HPDE6-E6E7 (cell line): ENCODE measurements at regions not wholly inside any gene's neighbourhood (a gene's known extent, or its start where the extent isn't known, plus 50 kb on each side); places are given as distances from the start of the nearest gene placed in this dataset.

ENCODE experiments used
- DNase-seq: peaks from one replicate; pipeline ENCODE4 v3.0.0; 2011; ENCODE audit warnings: missing footprints; ENCODE audit errors: extremely low spot score

- DNase-seq: no peak
Measured at GRCh38 chr14:98162856-98163805, 1108.9 kb downstream of the BCL11B start.

- no peak for DNase-seq
Measured at GRCh38 chr14:98163873-98164272, 1108.1 kb downstream of the BCL11B start.

GRCh38 chr14:98165976-98166375 is 1106.0 kb downstream of the BCL11B start:
- DNase-seq: no peak

GRCh38 chr14:98167275-98167674 is 1104.7 kb downstream of the BCL11B start:
- DNase-seq: no peak

- DNase-seq: no peak
Measured at GRCh38 chr14:98167705-98168104, 1104.3 kb downstream of the BCL11B start.

- no peak for DNase-seq
Measured at GRCh38 chr14:98168211-98168985, 1103.6 kb downstream of the BCL11B start.

- no peak for DNase-seq
Measured at GRCh38 chr14:98169170-98169587, 1102.8 kb downstream of the BCL11B start.

- no peak for DNase-seq
Measured at GRCh38 chr14:98170575-98170974, 1101.4 kb downstream of the BCL11B start.

GRCh38 chr14:98171654-98172053 is 1100.3 kb downstream of the BCL11B start:
- no peak for DNase-seq

- no peak for DNase-seq
Measured at GRCh38 chr14:98172243-98172778, 1099.7 kb downstream of the BCL11B start.

- no peak for DNase-seq
Measured at GRCh38 chr14:98173305-98173704, 1098.7 kb downstream of the BCL11B start.

GRCh38 chr14:98174041-98174440 is 1098.0 kb downstream of the BCL11B start:
- DNase-seq: no peak

- DNase-seq: no peak
Measured at GRCh38 chr14:98175436-98175835, 1096.6 kb downstream of the BCL11B start.

- no peak for DNase-seq
Measured at GRCh38 chr14:98175881-98176280, 1096.1 kb downstream of the BCL11B start.

GRCh38 chr14:98176892-98177291 is 1095.1 kb downstream of the BCL11B start:
- DNase-seq: no peak

- no peak for DNase-seq
Measured at GRCh38 chr14:98177551-98177950, 1094.4 kb downstream of the BCL11B start.

- no peak for DNase-seq
Measured at GRCh38 chr14:98181241-98181640, 1090.8 kb downstream of the BCL11B start.

- DNase-seq: no peak
Measured at GRCh38 chr14:98181768-98182167, 1090.2 kb downstream of the BCL11B start.

- peak; percentile 38 for DNase-seq
Measured at GRCh38 chr14:98182393-98183055, 1089.5 kb downstream of the BCL11B start.

GRCh38 chr14:98183556-98183955 is 1088.4 kb downstream of the BCL11B start:
- no peak for DNase-seq

- no peak for DNase-seq
Measured at GRCh38 chr14:98184457-98184856, 1087.5 kb downstream of the BCL11B start.

- no peak for DNase-seq
Measured at GRCh38 chr14:98185036-98185435, 1087.0 kb downstream of the BCL11B start.
